ENCODE measurements at regions not wholly inside any gene's neighbourhood (a gene's known extent, or its start where the extent isn't known, plus 50 kb on each side); places are given as distances from the start of the nearest gene placed in this dataset.

GRCh38 chr4:113828702-113829101 lies 67.2 kb upstream of the CAMK2D start (continued):
- TF ChIP-seq ZNF695 (CRISPR knock-in tag; IDR thresholded peaks at IDR 0.05) = no peak
- TF ChIP-seq FOXM1 (IDR thresholded peaks at IDR 0.05; ENCODE audit: low read depth) = no peak
- no peak for TF ChIP-seq FOXM1 (CRISPR knock-in tag; IDR thresholded peaks at IDR 0.05; ENCODE audit: low read depth)
- no peak for TF ChIP-seq IRF1 (CRISPR knock-in tag; IDR thresholded peaks at IDR 0.05; ENCODE audit: borderline replicate concordance)
- no peak for TF ChIP-seq DLX4 (CRISPR knock-in tag; IDR thresholded peaks at IDR 0.05)
- TF ChIP-seq ZNF512 (tag; IDR thresholded peaks at IDR 0.05) = no peak

- no TSS peak for BruUV-seq (replicated peaks)
- H3K9ac ChIP-seq (ENCODE audit: insufficient read depth in 1 of 2, low read depth in 2 of 2, low read length in 2 of 2) = no peak overlapping the region
- POLR2A ChIA-PET = no interaction called here
- H3K4me3 ChIP-seq = no peak overlapping the region
- 15% methylated on average over 2 of the region's 2 CpGs for WGBS (ENCODE audit: insufficient coverage, low coverage, missing lambda C conversion rate)
- TF ChIP-seq YY1 (IDR thresholded peaks at IDR 0.05; ENCODE audit: borderline replicate concordance in 1 of 3, control insufficient read depth in 1 of 3, extremely low read depth in 1 of 3, insufficient read depth in 3 of 3, insufficient read length in 1 of 3, insufficient replicate concordance in 2 of 3, low read depth in 1 of 3, low read length in 2 of 3) (no peak), COPS2 (conservative IDR thresholded peaks at IDR 0.05) (no peak), JUNB (CRISPR knock-in tag; conservative IDR thresholded peaks at IDR 0.05) (no peak), ELF4 (CRISPR knock-in tag; IDR thresholded peaks at IDR 0.05) (no peak), GMEB1 (CRISPR knock-in tag; IDR thresholded peaks at IDR 0.05) (no peak), WHSC1 (IDR thresholded peaks at IDR 0.05; ENCODE audit: low read length) (no peak), FOXJ3 (CRISPR knock-in tag; IDR thresholded peaks at IDR 0.05) (no peak)
- H3K27ac ChIP-seq (ENCODE audit: extremely low read depth, low read depth, low read length) = no peak overlapping the region
- no peaks in the 10 kb centered on the region for H4K20me1 ChIP-seq (replicated peaks; ENCODE audit: control insufficient read depth, insufficient read depth, low read length)
- no peak overlapping the region for H3K4me2 ChIP-seq (ENCODE audit: insufficient read depth, low read length)
- H2AFZ ChIP-seq (ENCODE audit: low read depth, low read length) = no peak overlapping the region
- intact Hi-C loops (cut with micrococcal nuclease) (no loop called here), in situ Hi-C loops (cut with MboI) (no loop called here)
- H3K27me3 ChIP-seq (ENCODE audit: control insufficient read depth in 2 of 2, insufficient read depth in 2 of 2, low read length in 2 of 2) = no peaks in the 10 kb centered on the region
- no peaks in the 10 kb centered on the region for H3K4me1 ChIP-seq (replicated peaks in 1 of 2; ENCODE audit: control insufficient read depth in 2 of 2, insufficient read depth in 2 of 2, low read length in 2 of 2)
- DNase-seq (ENCODE audit: extremely low read depth in 1 of 4, low spot score in 3 of 4) (no peak), FAIRE-seq (no peak), ATAC-seq (no peak)
- no peaks in the 10 kb centered on the region for H3K9me3 ChIP-seq (replicated peaks; ENCODE audit: control insufficient read depth, insufficient read depth, low read depth, low read length)
- H3K36me3 ChIP-seq (ENCODE audit: control insufficient read depth, insufficient read depth, low read length) = no peaks in the 10 kb centered on the region
- no peaks in the 10 kb centered on the region for H3K79me2 ChIP-seq (ENCODE audit: control insufficient read depth, insufficient read depth, low read length)
- H3K9me1 ChIP-seq (ENCODE audit: control insufficient read depth, insufficient read depth, low read length) = no peaks in the 10 kb centered on the region
- CTCF ChIA-PET (ENCODE audit: low intra/inter-chr PET ratio) = no interaction called here
Measured at GRCh38 chr4:113827285-113827684, 65.7 kb upstream of the CAMK2D start.

All from K562 (cell line).